HG03469 (cell line): ENCODE measurements at regions not wholly inside any gene's neighbourhood (a gene's known extent, or its start where the extent isn't known, plus 50 kb on each side); places are given as distances from the start of the nearest gene placed in this dataset.

Experiments
- ATAC-seq: cut with Tn5 transposase; IDR thresholded peaks from one replicate; pipeline ENCODE4 v1.9.1; 2021; ENCODE audit warnings: mild to moderate bottlenecking, moderate library complexity, moderate number of reproducible peaks; ENCODE audit not compliant: unreplicated experiment

- ATAC-seq = peak; percentile 46
Measured at GRCh38 chr2:136225950-136226835, 108.2 kb upstream of the CXCR4 start.

DNA sequence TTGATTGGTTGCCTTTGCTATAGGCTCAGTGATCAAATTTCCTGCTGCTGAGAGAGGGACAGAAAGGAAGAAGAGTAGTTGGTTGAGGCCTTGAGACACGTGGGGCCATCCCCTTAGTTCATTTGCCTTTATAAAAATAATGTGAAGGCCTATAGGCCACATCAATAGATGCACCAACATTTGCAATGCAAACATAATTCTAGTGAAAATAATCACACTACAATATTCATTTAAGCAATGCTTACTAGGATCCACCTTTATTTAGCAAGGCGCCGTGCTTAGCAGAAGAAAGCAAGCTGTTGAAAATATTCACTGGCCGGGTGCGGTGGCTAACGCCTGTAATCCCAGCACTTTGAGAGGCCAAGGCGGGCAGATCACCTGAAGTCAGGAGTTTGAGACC, 105.3 kb upstream of the CXCR4 start:
- no peak for ATAC-seq

GRCh38 chr2:136222862-136223261, 104.9 kb upstream of the CXCR4 start:
- no peak for ATAC-seq

DNA sequence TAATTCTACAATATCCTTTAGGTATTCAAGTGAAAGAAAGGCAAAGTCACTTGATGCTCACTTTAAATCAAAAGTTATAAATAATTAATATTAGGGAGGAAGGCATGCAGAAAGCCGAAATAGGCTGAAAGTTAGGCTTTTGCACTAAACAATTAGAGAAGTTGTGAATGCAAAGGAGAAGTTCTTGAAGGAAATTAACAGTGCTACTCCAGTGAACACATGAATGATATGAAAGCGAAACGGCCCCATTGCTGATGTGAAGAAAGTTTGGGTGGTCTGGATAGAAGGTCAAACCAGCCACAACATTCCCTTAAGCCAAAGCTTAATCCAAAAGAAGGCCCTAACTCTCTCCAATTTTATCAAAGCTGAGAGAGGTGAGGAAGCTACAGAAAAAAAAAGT, 103.1 kb upstream of the CXCR4 start:
- no peak for ATAC-seq

- no peak for ATAC-seq
Measured at GRCh38 chr2:136219963-136220362, 102.0 kb upstream of the CXCR4 start.

- no peak for ATAC-seq
Measured at GRCh38 chr2:136219341-136219740, 101.4 kb upstream of the CXCR4 start.

DNA sequence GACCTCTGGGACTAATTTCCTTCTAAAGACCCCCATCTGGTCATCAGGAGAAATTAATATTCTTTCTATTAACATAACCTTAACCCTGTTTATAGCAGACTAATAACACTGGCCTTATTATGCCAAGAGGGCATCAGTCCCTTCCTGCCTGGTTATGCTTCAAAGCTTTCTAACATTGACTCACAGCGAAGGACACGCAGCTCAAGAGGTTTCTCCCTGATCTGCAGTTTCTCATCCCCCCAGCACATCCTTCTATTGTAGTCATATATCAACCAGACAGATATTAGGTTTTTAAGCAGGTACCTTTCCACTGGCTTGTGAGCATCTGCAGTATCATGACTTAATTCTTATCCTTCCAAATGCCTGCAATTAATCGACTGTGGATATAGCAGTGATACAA, 100.0 kb upstream of the CXCR4 start:
- ATAC-seq = no peak

DNA sequence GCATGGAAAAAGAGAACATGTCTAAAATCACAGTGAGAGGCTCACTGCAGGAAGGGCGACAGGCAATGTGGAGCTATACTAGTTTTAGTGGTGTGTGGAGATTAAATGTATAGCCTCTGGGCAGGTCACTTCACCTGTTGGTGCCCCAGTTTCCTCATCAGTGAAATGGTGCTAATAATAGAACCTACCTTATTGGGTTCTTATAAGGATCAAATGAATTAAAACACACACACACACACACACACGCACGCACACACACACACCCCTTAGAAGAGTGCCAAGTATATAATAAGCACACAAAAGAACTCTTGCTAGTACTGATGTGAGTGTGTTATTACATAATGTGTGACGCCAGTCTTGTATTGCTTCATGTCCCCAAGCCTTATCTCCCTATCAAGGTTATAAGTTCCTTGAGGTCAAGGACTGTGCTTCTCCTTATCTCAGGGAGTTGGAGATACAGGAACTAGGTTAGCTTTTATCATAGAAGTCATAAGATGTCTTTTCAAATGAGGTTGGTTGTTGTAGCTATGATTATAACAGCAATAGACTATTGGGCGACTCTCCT, 98.0 kb upstream of the CXCR4 start:
- ATAC-seq = no peak

DNA sequence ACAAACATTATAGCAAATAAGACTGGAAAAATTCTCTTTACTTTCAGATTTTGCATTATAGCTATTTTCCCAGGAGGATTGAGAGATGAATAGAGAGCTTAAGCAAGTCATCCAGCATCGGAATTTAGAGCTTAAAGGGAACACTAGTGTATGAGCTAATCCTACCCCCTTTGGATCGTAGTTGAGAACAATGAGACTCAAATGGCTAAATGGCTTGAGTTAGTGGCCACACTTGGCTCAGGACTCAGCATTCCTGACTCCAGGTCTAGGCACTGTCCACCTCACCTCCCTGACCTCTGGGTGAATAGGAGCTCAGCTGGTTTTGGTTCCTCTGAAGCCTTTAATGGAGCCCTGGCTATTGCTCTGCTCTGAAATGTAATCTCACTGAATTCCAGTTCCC, 97.5 kb upstream of the CXCR4 start:
- ATAC-seq = no peak

DNA sequence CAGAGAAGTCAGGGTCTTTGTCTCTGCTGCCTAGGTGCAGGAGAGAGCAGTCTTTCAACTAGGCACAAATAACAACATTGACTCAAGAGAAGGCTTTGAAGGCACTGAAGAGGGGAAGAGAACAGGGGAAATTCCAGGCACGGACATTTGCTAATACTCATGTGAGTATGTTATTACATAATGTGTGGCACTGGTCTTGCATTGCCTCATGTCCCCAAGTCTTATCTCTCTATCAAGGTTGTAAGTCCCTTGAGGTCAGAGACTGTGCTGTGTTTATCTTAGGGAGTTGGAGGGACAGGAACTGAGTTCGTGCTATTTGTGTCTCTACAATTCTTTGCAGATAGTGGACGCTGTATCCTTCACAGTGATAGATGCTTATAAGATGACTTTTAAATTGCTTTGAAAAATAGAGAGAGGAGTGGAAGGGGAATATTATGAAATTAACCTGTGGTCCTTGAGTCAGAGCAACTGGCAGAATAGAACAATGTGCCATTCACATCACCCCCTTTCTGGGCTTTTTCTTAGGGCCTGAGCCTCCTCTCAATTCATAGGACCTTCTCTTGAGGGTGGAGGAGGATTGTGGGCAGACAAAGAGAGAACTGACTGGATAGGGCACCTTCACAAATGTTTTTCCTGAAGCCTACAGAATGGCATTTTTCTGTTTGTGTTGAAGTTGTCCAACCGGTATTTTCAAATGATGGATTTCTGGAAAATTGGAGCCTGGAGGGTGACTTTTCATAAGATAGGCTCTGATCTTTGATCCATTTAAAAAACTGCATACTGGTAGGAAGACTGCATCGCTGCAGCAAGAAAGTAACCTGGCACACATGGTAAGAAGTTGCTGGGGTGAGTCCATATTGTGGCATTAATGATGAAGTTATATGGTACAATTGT, 96.6 kb upstream of the CXCR4 start:
- no peak for ATAC-seq

- ATAC-seq = no peak
Measured at GRCh38 chr2:136213836-136214235, 95.9 kb upstream of the CXCR4 start.

DNA sequence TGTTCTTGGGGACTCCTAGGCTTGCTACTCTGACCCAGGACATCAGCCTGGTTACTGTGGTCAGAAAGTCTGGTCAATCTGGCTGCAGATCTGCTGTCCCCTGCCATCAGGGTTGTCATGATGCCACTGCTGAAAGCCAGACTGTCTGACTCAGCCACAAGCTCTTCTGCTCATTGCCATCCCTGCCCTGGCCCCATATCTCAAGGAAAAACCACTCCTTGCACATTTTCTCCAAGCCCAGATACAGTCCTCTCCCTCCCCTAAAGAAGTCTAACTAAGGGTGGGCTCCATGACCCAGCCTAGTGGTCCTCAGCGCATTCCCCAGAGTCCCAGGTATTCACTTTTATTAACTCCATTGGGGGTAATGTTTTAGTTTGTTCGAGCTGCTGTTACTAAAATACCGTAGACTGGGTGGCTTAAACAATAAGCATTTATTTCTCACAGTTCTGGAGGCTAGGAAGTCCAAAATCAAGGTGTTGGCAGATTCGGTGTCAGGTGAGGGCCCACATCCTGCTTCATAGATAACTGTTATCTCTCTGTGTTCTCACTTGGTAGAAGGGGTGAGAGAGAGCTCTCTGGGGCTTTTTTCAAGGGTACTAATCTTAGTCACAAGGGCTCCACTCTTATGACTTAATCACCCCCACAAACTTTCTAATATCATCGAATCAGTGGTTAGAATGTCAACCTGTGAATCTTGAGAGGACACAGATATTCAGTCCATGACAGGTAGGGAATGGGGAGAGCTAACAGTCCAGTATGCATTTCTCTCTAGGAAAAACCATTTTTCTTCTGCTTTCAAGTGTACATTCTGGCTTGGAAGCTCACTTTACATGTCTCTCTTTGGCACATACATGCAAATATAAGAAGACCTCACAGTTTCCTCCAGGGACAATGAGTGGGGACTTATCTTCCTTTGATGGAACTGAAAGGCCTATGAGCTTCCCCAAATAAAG, 94.8 kb upstream of the CXCR4 start:
- ATAC-seq = peak; percentile 55

DNA sequence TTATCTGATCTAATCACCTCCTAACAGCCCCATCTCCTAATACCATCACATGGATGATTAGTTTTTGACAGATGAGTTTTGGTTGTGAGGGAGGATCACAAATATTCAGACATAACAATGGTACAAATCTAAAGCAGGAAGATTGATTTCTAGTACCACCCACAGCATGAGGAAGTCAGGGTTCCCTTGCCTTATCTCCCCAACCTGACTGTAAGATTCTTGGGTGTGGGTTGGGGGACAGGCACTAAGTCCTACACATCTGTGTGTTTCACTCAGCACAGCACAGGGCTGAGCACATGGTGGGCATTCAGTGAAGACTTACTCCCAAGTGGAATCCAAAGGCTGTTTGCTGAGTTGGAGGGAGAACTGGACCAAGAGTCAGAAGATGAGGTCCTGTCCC, 93.8 kb upstream of the CXCR4 start:
- ATAC-seq = no peak

- no peak for ATAC-seq
Measured at GRCh38 chr2:136210822-136211221, 92.9 kb upstream of the CXCR4 start.

DNA sequence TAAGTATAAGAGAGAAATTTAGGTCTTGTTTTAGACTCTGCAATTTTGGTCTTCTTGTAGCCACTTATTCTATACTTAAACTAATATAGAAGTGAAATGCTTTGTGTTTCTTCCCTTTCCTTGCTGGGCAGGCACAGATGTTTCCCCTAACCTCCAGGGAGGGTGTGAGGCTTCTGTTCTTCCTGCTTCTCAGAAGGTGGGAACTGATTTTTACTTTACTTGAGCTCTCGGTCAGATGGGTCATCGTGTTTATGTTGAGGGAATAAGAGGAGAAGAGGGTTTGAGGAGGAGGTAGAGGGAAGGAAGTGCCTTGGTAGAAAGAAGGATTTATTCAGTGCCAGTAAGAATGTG, 92.5 kb upstream of the CXCR4 start:
- ATAC-seq = no peak

DNA sequence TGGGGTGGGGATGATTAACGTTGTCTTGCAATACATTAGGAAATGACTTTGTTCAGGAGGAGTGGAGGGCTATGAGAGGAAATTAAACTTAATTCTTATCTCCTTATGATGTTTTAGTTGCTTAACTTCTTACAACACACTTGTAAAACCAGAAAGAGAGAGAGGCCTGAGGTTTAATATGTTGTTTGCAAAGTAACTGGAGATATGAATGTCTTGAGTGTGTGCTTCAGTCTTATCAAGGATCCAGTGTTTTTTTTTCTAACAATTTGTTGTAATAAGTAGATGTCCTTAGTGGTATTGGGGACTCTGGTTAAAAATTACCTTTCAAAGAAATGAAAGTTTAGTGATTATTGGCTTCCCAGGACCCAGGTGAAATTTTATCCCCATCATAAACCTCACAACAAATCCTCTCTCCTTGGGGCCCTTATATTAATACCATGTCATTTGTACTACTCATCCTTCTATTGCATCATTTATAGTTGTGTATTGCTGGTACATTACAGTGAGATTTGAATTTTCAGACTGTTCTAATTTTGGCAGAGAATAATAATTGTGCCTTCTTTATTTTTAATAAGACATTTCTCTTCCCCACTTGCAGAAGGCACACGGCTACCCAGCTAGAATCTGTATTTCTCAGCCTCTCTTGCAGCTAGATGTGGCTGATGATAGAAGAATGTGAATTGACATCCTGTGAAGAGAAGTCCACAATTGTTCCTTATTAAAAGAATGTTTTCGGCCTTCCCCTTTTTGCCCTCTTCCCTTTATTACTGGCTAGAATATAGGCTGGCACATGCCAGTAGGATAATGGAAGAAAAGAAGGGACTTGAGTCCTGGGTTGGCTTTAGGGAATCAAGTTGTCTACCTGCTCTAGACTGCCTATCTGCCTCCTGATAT, 91.9 kb upstream of the CXCR4 start:
- no peak for ATAC-seq

DNA sequence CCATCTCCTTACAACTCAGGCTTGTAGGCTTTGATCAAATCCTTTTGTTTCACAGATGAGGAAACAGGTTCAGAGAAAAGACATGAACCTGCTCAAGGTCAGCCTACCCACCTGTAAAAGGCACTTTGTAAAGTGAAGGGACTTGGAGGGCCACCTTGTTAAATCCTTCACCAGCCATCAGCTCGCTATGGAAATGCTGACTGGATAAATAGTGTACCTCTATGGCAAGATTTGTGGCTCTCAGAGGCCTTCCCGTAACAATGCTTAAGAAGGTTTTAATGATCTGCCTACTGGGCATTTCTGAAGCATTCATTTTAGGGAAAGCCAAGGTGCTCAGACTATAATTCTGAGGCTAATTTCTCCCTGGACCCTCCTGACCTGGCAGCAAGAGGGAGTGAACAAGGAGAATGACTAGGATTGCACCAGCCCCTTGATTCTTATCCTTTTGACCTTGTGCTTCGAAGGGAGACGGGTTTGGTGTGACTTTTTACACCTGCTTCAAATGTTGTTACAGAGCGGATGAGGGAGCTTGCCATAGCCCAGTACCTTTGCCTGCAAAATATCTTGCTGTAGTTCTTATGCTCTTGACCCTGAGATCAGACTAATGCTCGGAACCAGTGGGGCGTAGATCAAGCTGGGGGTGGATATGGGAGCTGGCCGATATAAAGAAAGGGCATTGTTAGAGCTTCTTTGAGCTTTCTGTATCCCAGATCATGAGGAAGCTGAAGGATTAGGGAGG, 90.9 kb upstream of the CXCR4 start:
- ATAC-seq = no peak

GRCh38 chr2:136207665-136208064, 89.7 kb upstream of the CXCR4 start:
- ATAC-seq = no peak
